Ascending aorta (tissue), 2 donors: ENCODE measurements at regions not wholly inside any gene's neighbourhood (a gene's known extent, or its start where the extent isn't known, plus 50 kb on each side); places are given as distances from the start of the nearest gene placed in this dataset.

ENCODE experiments used
- DNase-seq, 2 donors: peaks; one replicate each; pipeline ENCODE4 v3.0.0-alpha.2; 2019; ENCODE audit warnings: low spot score in 2 of 2
- H3K27ac ChIP-seq, 2 donors: fragments of 200-600 bp; sonication (generic); one replicate each; pipeline ENCODE4 v1.5.1; 2016 to 2017; ENCODE audit warnings: mild to moderate bottlenecking in 1 of 2
- H3K27me3 ChIP-seq: fragments of 200-600 bp; sonication (generic); one replicate; pipeline ENCODE4 v1.5.1; 2017
- H3K36me3 ChIP-seq, 2 donors: fragments of 200-600 bp; sonication (generic); one replicate each; pipeline ENCODE4 v1.5.1; 2016
- H3K4me1 ChIP-seq, 2 donors: fragments of 200-600 bp; sonication (generic); one replicate each; pipeline ENCODE4 v1.5.1; 2016 to 2017; ENCODE audit warnings: mild to moderate bottlenecking in 1 of 2
- H3K4me3 ChIP-seq, 2 donors: fragments of 200-600 bp; sonication (generic); one replicate each; pipeline ENCODE4 v1.5.1; 2016 to 2017; ENCODE audit warnings: mild to moderate bottlenecking in 1 of 2
- H3K9me3 ChIP-seq, 2 donors: fragments of 200-600 bp; sonication (generic); one replicate each; pipeline ENCODE4 v1.5.1; 2016
- intact Hi-C: fragments of 100-400 bp; cut with DNase I; formaldehyde crosslinking; loops from one replicate; pipeline ENCODE4 v1.15.1; 2023
- TF ChIP-seq, protein P1 (sequence below), 3 experiments: fragments of 200-600 bp in 2 of 3; fragments of 450-650 bp in 1 of 3; sonication (generic) in 2 of 3; IDR thresholded peaks; one replicate each; pipeline ENCODE4 v1.5.1; 2016 to 2019; ENCODE audit warnings: antibody characterized with exemption in 3 of 3, mild to moderate bottlenecking in 1 of 3, moderate library complexity in 1 of 3

DNA sequence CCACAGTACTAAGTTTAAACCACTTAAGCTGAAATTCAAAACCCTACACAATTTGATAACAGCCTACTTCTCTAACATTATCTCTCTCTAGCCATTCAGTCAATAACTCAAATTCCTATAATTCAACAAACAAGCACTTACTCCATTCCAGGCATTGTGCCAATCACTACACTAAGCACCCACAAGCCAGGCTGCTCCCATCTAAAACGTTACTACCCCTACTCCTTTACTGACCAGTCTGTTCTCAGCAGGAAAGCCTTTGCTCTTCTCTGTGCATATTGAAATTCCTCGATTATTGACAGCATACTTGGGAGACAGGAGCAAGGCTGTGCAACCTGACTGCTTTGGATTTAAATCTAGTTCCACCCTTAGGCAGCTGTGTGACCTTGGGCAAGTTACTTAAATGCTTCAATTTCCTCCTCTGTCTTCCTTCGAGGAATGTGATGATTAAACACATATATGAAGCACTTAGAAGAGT lies 177.2 kb upstream of the THBS1 start:
- TF ChIP-seq, protein P1, sequence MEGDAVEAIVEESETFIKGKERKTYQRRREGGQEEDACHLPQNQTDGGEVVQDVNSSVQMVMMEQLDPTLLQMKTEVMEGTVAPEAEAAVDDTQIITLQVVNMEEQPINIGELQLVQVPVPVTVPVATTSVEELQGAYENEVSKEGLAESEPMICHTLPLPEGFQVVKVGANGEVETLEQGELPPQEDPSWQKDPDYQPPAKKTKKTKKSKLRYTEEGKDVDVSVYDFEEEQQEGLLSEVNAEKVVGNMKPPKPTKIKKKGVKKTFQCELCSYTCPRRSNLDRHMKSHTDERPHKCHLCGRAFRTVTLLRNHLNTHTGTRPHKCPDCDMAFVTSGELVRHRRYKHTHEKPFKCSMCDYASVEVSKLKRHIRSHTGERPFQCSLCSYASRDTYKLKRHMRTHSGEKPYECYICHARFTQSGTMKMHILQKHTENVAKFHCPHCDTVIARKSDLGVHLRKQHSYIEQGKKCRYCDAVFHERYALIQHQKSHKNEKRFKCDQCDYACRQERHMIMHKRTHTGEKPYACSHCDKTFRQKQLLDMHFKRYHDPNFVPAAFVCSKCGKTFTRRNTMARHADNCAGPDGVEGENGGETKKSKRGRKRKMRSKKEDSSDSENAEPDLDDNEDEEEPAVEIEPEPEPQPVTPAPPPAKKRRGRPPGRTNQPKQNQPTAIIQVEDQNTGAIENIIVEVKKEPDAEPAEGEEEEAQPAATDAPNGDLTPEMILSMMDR (IDR thresholded peaks at IDR 0.05), result no peak
- Histone ChIP-seq H3K4me3 (no peak overlapping the region), H3K27ac (no peak overlapping the region), H3K4me1 (no peaks in the 10 kb centered on the region), H3K9me3 (no peaks in the 10 kb centered on the region), H3K36me3 (no peaks in the 10 kb centered on the region), H3K27me3 (no peaks in the 10 kb centered on the region)
- intact Hi-C loops, result no loop called here
- no peak for DNase-seq

DNA sequence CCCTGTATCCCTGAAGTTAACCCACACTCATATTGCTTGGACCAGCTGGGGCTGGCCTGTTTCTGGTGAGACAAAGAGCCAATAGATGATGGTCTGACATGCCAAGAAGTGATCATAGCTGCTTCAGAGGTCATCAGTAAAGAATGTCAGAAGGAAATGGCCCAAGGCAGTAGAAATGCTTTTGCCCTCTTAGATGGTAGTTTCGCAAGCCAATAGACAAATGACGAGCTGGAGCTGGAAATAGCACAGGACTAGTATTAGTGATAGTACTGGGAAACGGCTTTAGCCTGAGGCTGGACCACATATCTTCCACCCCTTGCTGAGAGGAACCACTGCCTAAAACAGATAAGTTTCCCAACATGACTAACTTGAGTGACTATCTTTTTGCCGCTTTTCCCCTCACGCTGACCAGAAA lies 176.1 kb upstream of the THBS1 start:
- intact Hi-C loops, result no loop called here
- no peaks in the 10 kb centered on the region for H3K9me3 ChIP-seq
- no peak for DNase-seq

DNA sequence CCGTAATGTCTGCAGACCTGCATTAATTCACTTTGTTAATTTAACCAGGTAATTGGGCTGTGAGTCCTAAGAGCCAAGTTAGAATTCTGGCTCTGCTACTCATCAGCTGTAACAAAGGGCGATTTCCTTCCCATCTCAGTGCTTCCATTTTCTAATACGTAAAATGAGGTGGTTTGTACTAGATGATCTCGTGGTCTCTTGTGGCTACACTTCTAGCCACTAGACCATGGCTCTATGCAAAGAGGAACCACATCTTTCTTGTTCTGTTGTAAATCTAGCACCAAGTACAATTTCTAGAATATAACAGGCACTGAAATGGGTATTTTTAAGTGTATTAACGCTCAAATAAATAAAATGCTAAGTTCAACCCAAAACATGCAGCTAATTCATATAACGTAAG lies 174.4 kb upstream of the THBS1 start:
- no peaks in the 10 kb centered on the region for H3K36me3 ChIP-seq

More for the DNA sequence above, 176.1 kb upstream of the THBS1 start:
- TF ChIP-seq, protein P1 (IDR thresholded peaks at IDR 0.05), result no peak
- Histone ChIP-seq H3K27me3 (no peaks in the 10 kb centered on the region), H3K27ac (no peak overlapping the region), H3K36me3 (no peaks in the 10 kb centered on the region), H3K4me3 (no peak overlapping the region), H3K4me1 (no peaks in the 10 kb centered on the region)

DNA sequence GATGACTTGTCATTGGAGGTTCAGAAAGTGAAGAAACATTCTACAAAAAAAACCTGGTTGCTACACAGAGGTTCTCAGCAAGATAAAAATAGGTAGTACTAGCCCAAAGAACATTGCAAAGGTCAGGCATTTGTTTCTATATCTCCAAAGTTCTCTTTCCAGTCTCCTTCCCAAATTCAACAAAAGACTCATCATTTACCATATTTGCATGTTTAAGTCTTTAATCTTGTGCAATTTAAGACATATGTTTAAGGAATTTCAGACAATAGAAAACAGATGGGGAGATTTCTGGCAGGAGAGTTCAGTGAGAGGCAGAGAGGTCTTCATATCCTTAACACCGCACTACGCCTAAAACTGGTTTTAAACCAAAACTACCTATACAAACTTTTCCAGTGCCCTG lies 173.8 kb upstream of the THBS1 start:
- no peaks in the 10 kb centered on the region for H3K9me3 ChIP-seq
- TF ChIP-seq, protein P1 (IDR thresholded peaks at IDR 0.05), result no peak
- no peak overlapping the region for H3K4me3 ChIP-seq
- H3K27ac ChIP-seq, result no peak overlapping the region
- H3K36me3 ChIP-seq, result no peaks in the 10 kb centered on the region
- H3K4me1 ChIP-seq, result no peaks in the 10 kb centered on the region
- H3K27me3 ChIP-seq, result no peaks in the 10 kb centered on the region
- no peak for DNase-seq
- intact Hi-C loops, result no loop called here

More for the DNA sequence above, 174.4 kb upstream of the THBS1 start:
- no peak overlapping the region for H3K27ac ChIP-seq
- DNase-seq, result no peak
- H3K9me3 ChIP-seq, result no peaks in the 10 kb centered on the region
- TF ChIP-seq, protein P1 (IDR thresholded peaks at IDR 0.05), result no peak
- H3K27me3 ChIP-seq, result no peaks in the 10 kb centered on the region
- intact Hi-C loops, result no loop called here
- H3K4me3 ChIP-seq, result no peak overlapping the region
- H3K4me1 ChIP-seq, result no peaks in the 10 kb centered on the region

DNA sequence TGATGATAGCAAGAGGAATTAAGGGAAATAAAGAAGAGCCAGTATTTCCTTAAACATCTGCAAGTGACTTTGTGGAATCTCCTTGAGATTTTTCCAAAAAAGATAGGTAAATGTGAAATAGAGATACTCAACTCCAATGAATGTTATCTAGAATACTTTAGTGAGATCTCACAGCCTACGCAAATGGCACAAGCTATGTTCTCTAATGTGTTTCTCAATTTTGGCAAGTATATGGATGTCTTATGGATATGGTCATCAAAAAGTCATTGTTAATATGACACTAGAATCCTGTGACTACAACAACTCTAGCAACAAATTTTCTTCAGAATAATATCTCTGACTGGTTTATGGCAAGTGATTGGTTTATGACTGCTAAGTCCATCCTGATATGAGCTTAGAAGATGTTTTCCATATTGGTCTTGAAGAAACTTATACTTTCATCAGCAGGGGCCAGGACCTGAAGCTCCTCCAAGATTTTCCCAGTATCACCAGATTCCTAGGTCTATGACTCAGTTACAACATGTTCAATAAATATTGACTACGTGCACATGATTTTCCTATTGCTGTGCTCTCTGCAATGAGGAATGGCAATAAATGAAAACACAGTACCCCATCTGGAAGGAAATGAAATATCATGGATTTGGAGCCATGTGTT lies 170.9 kb upstream of the THBS1 start:
- no peaks in the 10 kb centered on the region for H3K9me3 ChIP-seq
- TF ChIP-seq, protein P1 (IDR thresholded peaks at IDR 0.05), result no peak
- H3K27me3 ChIP-seq, result no peaks in the 10 kb centered on the region
- H3K4me1 ChIP-seq, result no peaks in the 10 kb centered on the region
- no peaks in the 10 kb centered on the region for H3K36me3 ChIP-seq
- DNase-seq, result no peak
- intact Hi-C loops, result no loop called here
- no peak overlapping the region for H3K27ac ChIP-seq
- no peak overlapping the region for H3K4me3 ChIP-seq
